CD4-positive, alpha-beta T cell treated with Interleukin-21 for 1 hour (primary cell): ENCODE measurements at regions not wholly inside any gene's neighbourhood (a gene's known extent, or its start where the extent isn't known, plus 50 kb on each side); places are given as distances from the start of the nearest gene placed in this dataset.

Experiments
- DNase-seq: peaks from one replicate; pipeline ENCODE4 v3.0.0-alpha.2; 2020

DNA sequence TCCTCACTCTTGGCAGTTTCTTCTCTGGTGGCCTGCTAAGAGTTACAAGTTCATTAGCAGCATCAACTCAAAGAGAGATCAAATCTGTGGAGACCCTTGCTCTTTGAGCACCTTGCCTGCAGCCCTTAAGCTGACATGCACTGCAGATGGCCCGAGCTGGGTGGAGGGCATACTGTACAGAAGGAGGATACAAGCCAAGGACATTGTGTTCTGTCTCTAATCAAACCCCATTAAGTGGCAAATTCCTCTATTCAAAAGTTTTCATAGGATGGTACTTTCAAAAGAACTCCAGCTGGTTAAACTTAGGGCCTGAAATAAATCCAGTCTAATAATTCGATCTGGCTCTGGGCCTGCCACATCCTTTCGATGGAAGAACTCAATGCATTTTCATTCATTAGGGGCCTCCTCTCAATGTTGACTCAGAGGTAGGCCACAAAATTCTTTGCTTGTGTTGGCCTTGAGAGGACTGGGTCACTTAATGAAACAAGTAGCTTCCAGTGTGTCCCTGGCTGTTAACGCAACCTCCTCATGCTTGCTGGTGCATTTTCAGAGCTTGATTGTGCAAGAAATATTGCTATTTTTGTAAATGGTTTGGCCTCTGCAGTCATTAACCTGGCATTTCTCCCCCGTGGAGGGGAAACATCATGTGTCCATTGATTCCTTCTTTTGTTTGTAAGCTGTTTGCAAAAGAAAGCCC lies 318.2 kb downstream of the NUAK1 start:
- no peak for DNase-seq

DNA sequence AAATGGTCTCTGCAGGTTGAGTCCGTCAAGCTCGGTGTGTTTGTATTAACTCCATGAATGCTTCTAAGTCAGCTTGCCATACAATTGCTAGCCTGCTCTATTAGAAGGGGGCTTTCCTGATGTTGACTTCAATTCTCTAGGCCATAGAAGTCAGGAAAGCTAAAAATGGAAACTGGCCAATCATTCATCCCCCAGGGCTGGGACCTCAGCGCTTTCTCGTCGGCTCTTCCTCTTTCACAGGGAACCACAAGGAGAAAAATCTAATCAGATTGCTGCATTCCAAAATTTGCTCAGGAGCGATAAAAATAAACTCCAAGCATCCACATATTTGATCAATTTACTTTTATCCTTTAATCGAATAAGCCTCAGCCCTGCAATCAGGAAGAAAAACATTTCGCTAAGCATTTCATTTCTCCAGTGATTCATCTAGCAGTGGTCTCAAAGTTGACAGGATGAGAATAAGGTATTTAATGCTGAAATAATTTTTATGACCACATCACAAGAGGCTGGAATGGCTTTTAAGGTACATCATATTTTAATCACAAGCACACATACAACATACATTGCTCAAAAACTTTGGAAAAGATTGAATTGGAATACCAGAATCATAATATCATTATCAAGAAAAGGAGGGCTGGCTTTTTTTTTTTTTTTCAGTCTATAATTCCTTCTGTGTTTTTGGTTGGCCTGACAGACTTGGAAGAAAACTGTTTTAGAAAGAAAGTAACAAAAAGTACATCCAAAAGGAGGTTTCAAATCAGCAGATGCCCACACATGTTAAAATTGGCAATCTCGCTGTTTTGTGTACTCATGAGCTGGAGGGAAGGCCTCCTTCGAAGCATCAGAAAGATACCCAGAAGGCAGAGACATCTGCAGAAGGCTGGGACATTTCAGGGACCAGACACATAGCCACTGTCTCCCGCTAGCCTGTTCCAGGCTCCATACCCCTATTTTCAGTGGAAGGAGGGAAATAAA lies 316.3 kb downstream of the NUAK1 start:
- DNase-seq: no peak

DNA sequence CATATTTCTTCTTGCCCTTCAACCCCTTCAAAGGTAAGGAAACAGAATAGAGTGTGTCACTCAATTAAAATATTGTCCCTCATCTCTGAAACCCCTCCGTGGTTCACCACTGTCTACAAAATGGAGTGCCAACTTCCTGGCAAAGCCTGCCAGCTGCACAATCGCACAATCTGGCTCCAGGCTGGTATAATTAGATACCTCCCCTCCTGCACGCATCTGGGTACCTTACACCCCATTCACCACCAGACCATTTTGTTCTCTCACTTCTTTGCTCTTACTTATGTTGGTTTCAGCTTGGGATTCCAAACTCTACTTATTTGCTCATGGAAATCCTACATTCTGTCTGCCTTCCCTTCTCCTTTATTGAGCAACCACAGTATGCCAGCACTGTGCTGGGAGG lies 314.9 kb downstream of the NUAK1 start:
- no peak for DNase-seq

- no peak for DNase-seq
Measured at GRCh38 chr12:105825141-105825540, 313.6 kb downstream of the NUAK1 start.

DNA sequence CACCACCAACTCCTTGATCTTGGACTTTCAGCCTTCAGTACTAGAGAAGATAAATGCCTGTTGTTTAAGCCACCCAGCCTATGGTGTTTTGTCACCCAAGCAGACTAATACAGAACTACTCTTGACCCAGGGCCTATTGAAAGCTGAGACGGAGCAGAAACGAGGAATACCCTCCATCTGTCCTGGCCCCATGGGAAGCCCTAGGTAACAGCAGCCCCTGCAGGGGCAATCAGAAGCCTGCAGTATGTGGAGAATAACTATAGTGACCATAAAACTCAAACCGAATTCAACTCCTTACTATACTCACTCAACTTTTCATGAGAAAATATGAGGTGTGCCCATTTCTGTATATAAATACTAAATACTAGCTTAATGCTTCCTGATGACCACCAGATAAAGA lies 307.4 kb downstream of the NUAK1 start:
- no peak for DNase-seq

- DNase-seq: no peak
Measured at GRCh38 chr12:105832021-105832420, 306.7 kb downstream of the NUAK1 start.

DNA sequence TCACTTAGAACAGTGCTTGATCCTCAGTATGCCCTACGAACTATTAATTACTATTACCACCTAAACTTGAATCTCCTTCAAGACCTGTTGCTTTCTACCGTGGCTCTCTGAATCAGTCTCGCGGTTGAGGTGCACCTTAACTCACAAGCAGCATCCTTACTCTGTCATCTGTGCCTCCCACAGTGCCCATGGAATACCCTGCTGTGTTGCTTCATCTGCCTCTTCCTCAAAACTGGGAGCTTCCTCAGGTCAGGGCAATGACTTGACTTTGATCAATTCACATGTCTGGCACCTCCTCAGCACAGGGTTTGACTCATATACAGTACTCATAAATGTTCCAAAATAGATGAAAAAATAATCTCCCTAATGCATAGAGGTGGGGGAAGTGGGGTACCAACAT lies 305.9 kb downstream of the NUAK1 start:
- DNase-seq: no peak

DNA sequence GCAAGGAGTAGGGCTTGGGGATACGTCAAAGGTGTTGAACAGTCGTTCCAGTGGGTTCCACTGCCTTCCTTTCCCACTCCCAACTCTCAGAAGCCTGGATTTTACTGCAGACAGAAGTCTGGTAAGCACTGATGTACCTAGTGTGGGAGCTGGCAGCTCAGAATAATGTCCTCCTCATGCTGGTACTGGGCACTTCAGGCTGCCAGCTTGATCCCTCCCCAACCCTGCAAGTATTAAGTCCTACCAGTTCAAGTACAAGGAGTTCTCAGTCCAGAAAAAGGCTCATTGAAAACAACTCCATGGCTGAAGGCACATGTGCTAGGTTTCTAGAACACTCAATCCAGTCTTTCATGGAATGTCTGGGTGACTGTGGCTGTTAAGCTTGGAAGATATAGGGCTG lies 304.3 kb downstream of the NUAK1 start:
- DNase-seq: no peak

DNA sequence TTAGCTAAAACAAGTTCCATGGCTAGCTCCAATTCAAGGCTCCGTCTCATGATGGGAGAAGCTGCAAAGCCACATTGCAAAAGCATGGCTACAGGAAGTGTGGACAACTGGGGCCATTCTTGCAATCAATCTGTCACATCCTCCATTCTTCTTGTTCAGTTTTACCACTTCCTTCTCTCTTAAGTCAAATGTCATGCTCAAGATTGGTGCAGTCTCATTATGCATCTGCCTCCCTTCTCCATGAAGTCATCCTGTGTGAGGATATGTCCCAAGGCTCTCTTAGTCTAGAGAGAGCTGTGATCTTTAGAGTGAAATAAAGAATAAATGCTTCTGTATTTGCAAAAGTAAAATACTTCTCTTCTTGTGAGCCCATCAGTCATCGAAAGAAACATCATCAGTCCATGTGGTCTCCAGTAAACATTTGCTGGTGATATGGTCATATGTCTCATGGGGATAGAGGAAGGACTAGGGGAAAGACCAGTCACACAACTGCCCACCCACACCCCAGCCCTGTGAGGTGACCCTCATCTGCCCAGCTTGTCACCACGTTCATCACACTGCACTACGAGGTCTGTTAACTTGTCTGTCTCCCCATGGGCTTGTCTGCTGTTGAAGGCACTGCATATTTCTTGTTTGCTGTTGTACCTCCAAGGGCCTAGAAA lies 303.0 kb downstream of the NUAK1 start:
- DNase-seq: no peak

GRCh38 chr12:105836242-105836622 lies 302.5 kb downstream of the NUAK1 start:
- no peak for DNase-seq

GRCh38 chr12:105839629-105840127 lies 299.1 kb downstream of the NUAK1 start:
- DNase-seq: no peak

DNA sequence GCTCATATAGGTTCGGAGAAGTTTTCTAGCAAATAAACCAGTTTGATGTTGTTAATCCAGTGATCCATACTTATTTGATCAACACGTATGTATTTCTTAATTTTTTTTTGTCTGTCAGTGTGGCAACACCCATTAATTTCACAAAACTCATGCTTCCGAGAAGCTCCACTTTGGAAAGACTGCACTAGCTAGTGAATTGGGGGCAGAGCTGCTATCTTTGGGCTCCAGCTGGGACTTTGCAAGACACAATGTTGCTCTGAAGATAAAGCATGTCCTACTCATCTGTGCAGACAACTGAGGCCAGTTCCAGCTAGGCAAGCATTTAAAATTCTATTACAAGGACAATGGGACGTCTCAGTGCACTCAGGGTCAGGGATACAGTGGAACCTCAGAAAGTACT lies 298.4 kb downstream of the NUAK1 start:
- DNase-seq: no peak

GRCh38 chr12:105841840-105842239 lies 296.9 kb downstream of the NUAK1 start:
- no peak for DNase-seq

DNA sequence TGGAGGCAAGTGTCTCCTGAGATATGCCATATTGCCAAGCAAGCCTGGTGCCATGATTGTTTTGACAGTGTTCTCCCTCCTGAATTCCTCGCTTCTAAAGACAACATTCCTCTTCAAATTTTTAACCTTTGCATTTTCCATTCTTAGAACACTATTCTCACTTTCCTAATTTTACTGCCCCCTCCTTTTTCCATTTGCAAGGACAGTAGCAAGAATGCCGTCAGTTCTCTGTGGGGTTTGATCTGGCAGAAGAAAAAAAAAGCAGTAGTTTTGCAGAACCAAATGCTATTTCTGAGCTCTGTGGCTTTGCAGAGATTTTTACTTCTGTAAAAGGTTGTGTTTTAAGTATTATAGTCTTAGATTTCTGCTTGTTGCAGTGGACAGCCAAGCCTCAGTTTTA lies 295.2 kb downstream of the NUAK1 start:
- DNase-seq: no peak

DNA sequence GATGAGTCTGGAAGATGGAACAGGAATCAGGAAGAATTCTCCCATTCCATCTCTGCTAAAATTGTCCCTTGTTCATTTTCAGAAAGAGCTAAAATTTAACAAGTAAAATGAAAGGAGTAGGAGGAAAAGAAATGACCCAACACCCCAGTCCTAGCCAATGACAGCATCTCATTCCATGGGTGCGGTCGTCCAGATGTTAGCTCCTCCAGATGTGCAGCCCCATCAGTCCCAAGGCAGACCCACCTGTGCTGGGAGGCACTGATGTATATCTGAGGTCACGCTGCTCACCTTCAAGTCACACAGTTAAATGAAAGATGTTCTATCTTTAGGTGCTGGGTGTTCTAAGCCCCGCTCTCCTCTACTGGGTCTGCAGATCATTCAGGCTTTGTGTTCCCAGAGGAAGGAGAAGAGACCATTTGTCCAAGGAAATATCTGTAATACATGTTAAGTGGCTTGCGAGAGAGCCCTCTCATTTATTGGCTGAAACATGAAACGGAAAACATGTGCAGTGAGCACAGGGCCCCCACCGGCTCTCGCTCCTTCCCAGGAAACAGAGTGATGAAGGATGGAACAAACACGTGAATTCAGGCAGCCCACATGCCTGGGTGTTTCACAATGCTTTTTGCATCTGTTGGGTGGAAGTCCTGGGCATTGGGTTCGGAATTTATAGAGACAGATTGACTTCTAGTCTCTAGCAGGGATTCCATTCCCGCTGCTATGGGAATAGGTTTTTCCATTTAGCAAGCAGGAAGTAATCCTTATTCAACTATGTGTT lies 294.6 kb downstream of the NUAK1 start:
- DNase-seq: no peak

- DNase-seq: no peak
Measured at GRCh38 chr12:105846331-105846730, 292.4 kb downstream of the NUAK1 start.

DNA sequence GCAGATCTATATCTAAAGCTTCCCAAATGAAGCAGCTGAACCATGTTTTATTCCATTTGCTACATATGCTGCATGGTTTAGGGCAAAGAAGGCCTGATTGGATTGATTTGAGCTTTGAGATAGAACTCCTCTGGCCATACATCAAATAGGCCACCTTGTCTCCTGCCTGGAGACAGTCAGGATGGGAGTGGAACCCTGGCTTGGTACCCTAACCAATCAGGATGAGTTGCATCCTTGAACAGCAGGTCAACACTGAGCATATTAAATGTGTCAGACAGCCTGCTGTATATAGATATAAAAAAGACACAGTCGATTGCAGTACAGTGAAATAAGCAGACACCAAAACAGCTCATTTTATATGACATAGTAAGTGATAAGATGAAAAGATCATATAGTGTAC lies 291.7 kb downstream of the NUAK1 start:
- no peak for DNase-seq

GRCh38 chr12:105848286-105848685 lies 290.5 kb downstream of the NUAK1 start:
- DNase-seq: no peak

DNA sequence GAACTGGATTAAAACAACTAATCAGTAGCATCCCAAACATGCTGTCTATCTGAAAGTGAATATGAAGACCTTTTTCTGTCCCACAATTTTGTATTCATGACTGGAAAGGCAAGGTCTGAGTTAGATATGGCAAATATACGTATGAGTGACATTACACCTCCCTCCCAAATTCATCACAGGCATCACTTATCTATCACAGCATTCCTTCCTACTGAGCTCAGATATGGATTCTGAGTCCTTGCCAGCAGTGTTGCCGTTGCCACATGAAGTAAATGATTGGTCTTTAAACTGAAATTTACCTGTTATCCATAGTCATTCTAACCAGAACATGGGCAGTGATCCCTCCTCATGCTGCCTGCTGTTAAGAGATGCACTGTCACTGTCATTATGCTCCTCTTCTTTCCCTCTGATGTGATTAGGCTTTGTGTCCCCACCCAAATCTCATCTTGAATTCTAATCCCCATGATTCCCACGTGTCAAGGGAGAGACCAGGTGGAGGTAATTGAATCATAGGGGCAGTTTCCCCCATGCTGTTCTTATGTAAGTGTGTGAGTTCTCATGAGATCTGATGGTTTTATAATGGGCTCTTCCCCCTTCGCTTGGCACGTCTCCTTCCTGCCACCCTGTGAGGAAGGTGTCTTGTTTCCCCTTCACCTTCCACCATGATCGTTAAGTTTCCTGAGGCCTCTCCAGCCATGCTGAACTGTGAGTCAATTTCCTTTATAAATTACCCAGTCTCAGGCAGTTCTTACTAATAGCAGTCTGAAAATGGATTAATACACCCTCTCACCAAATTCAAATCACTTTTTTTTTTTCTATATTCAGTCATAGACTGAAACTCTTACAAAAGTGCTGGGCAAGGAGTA lies 288.4 kb downstream of the NUAK1 start:
- no peak for DNase-seq

DNA sequence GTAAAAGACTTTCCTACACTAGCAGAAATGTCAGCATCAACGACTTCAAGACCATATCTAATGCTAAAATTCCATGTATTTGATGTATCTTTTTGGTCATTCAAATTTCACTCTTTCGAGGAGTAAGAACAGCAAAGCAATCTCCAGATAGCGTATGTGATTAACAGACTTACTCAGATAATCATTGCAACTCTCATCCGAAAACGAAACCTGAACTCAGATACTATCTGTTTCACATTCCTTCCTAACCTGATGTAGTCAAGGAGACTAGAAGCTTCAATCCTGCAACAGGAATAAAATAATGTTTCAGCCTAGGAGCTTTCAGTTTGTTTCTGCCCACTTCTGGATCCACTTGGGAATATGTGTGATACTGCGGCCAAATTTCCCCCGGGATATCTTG lies 286.3 kb downstream of the NUAK1 start:
- DNase-seq: no peak

GRCh38 chr12:105852951-105853350 lies 285.8 kb downstream of the NUAK1 start:
- DNase-seq: no peak

DNA sequence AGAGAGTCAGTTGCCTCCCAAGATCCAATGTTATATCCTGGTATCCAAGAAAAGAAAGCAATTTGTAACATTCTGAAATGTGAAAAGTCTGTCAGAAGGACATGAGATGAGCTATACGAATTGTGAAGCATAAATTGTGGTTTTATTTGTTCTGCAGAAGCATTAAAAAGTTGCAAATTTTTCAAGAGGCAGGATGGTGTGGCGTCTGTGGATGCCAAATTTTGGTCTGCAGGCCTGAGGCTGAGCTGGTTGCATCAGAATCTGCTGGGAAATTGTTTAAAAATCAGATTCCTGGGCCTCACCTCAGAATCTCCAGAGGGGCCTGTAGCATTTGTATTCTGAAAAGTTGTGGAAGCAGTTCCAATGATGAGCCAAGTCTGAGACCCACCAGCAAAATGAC lies 284.7 kb downstream of the NUAK1 start:
- DNase-seq: no peak
